Activated CD4-positive, CD25-positive, alpha-beta regulatory T cell treated with anti-CD3 and anti-CD28 coated beads, Interleukin-2, amount 50 U/mL, for 24 hours (primary cell): ENCODE measurements at regions not wholly inside any gene's neighbourhood (a gene's known extent, or its start where the extent isn't known, plus 50 kb on each side); places are given as distances from the start of the nearest gene placed in this dataset.

ENCODE experiments used
- ATAC-seq, 2 donors: fragments of 150-1000 bp; cut with Tn5 transposase; one replicate each; pipeline ENCODE4 v1.10.0; 2021; ENCODE audit warnings: mild to moderate bottlenecking in 1 of 2, moderate library complexity in 1 of 2

- ATAC-seq, result no peak
These were observed 183.5 kb upstream of the AFDN start for GRCh38 chr6:167643223-167643622.

GRCh38 chr6:167643716-167644115 is 183.0 kb upstream of the AFDN start:
- no peak for ATAC-seq

GRCh38 chr6:167644412-167645132 is 182.1 kb upstream of the AFDN start:
- ATAC-seq, result no peak

- no peak for ATAC-seq
These were observed 181.3 kb upstream of the AFDN start for GRCh38 chr6:167645368-167645767.

GRCh38 chr6:167647306-167647705 is 179.4 kb upstream of the AFDN start:
- no peak for ATAC-seq

GRCh38 chr6:167647737-167648470 is 178.8 kb upstream of the AFDN start:
- ATAC-seq, result no peak

- ATAC-seq, result no peak
These were observed 178.0 kb upstream of the AFDN start for GRCh38 chr6:167648501-167649278.

- ATAC-seq, result no peak
These were observed 177.2 kb upstream of the AFDN start for GRCh38 chr6:167649476-167649875.

GRCh38 chr6:167650730-167651317 is 175.9 kb upstream of the AFDN start:
- ATAC-seq, result no peak

- ATAC-seq, result no peak
These were observed 175.2 kb upstream of the AFDN start for GRCh38 chr6:167651318-167652041.

- no peak for ATAC-seq
These were observed 174.5 kb upstream of the AFDN start for GRCh38 chr6:167652042-167652700.

- ATAC-seq, result no peak
These were observed 174.0 kb upstream of the AFDN start for GRCh38 chr6:167652701-167653095.

- ATAC-seq, result no peak
These were observed 173.2 kb upstream of the AFDN start for GRCh38 chr6:167653561-167653960.

GRCh38 chr6:167654389-167654788 is 172.3 kb upstream of the AFDN start:
- ATAC-seq, result no peak

- no peak for ATAC-seq
These were observed 171.4 kb upstream of the AFDN start for GRCh38 chr6:167655174-167655821.

- no peak for ATAC-seq
These were observed 168.6 kb upstream of the AFDN start for GRCh38 chr6:167658106-167658505.

GRCh38 chr6:167659046-167659445 is 167.7 kb upstream of the AFDN start:
- ATAC-seq, result no peak

- ATAC-seq, result no peak
These were observed 166.3 kb upstream of the AFDN start for GRCh38 chr6:167660424-167660823.

GRCh38 chr6:167660944-167661551 is 165.7 kb upstream of the AFDN start:
- ATAC-seq, result no peak

GRCh38 chr6:167661552-167662044 is 165.1 kb upstream of the AFDN start:
- ATAC-seq, result no peak
